Caco-2 (cell line): ENCODE measurements at regions not wholly inside any gene's neighbourhood (a gene's known extent, or its start where the extent isn't known, plus 50 kb on each side); places are given as distances from the start of the nearest gene placed in this dataset.

Source experiments
- BruUV-seq: library from RNA; stranded (reverse); fragments of 400-500 nt; replicated peaks from 2 replicates; lab custom pipeline; 2021; lab: Mats Ljungman, UMichigan
- CTCF ChIA-PET: fragments of 300-600 bp; sonication (Branson Sonifier 250); formaldehyde crosslinking; loops from one replicate; lab custom pipeline; 2022; ENCODE audit warnings: antibody characterized with exemption; lab: Charles Lee
- POLR2A ChIA-PET: fragments of 300-600 bp; sonication (Branson Sonifier 250); formaldehyde crosslinking; loops from one replicate; lab custom pipeline; 2022; ENCODE audit warnings: antibody characterized with exemption; lab: Charles Lee
- DNase-seq, 2 experiments: peaks; one replicate each; pipeline versions ENCODE4 v3.0.0 to v3.0.0-alpha.2; 2020 to 2022
- H3K27me3 ChIP-seq: replicated peaks from 2 replicates; pipeline ENCODE4 v1.6.0; 2011; ENCODE audit warnings: low read length; ENCODE audit not compliant: control insufficient read depth, insufficient read depth
- H3K36me3 ChIP-seq: 2 replicates; pipeline ENCODE4 v1.5.1; 2011; ENCODE audit warnings: low read length; ENCODE audit not compliant: control insufficient read depth, insufficient read depth
- H3K4me1 ChIP-seq: fragments of 250-450 bp; sonication (Bioruptor Pico); 2 replicates; pipeline ENCODE4 v1.5.1; 2020; ENCODE audit warnings: mild to moderate bottlenecking
- H3K4me3 ChIP-seq: 2 replicates; pipeline ENCODE4 v1.5.1; 2011; ENCODE audit warnings: low read depth, mild to moderate bottlenecking, control low read depth, low read length
- H3K9me3 ChIP-seq: fragments of 250-450 bp; sonication (Bioruptor Pico); 2 replicates; pipeline ENCODE4 v1.5.1; 2020; ENCODE audit warnings: mild to moderate bottlenecking, moderate library complexity
- H3K27ac Mint-ChIP-seq: one replicate; pipeline ENCODE4 v1.8.0; 2022; ENCODE audit warnings: mixed read lengths; ENCODE audit not compliant: unreplicated experiment
- H3K27me3 Mint-ChIP-seq: one replicate; pipeline ENCODE4 v1.8.0; 2022; ENCODE audit warnings: mixed read lengths; ENCODE audit not compliant: insufficient read depth, unreplicated experiment
- H3K36me3 Mint-ChIP-seq: one replicate; pipeline ENCODE4 v1.8.0; 2022; ENCODE audit warnings: mild to moderate bottlenecking, mixed read lengths; ENCODE audit not compliant: insufficient read depth, unreplicated experiment
- H3K4me1 Mint-ChIP-seq: one replicate; pipeline ENCODE4 v1.8.0; 2022; ENCODE audit warnings: low read depth, mixed read lengths; ENCODE audit not compliant: unreplicated experiment
- H3K4me3 Mint-ChIP-seq: one replicate; pipeline ENCODE4 v1.8.0; 2022; ENCODE audit warnings: mild to moderate bottlenecking, moderate library complexity, mixed read lengths; ENCODE audit not compliant: unreplicated experiment
- H3K9me3 Mint-ChIP-seq: one replicate; pipeline ENCODE4 v1.8.0; 2022; ENCODE audit warnings: mixed read lengths; ENCODE audit not compliant: unreplicated experiment
- intact Hi-C: fragments of 100-400 bp; cut with micrococcal nuclease; formaldehyde crosslinking; loops from one replicate; pipeline ENCODE4 v1.10.0; 2022; ENCODE audit not compliant: unreplicated experiment
- TF ChIP-seq, protein P1 (sequence below), 2 experiments: fragments of 200-600 bp in 1 of 2; IDR thresholded peaks; 1 replicate in 1 of 2; 2 replicates in 1 of 2; pipeline versions ENCODE4 v1.5.1 to v1.8.0; 2011 to 2022; ENCODE audit warnings: antibody characterized with exemption in 1 of 2, control low read depth in 1 of 2, inconsistent platforms in 1 of 2, low read depth in 1 of 2, low read length in 1 of 2, mild to moderate bottlenecking in 1 of 2, moderate library complexity in 1 of 2; ENCODE audit not compliant: insufficient read depth in 1 of 2, severe bottlenecking in 1 of 2, unreplicated experiment in 1 of 2

DNA sequence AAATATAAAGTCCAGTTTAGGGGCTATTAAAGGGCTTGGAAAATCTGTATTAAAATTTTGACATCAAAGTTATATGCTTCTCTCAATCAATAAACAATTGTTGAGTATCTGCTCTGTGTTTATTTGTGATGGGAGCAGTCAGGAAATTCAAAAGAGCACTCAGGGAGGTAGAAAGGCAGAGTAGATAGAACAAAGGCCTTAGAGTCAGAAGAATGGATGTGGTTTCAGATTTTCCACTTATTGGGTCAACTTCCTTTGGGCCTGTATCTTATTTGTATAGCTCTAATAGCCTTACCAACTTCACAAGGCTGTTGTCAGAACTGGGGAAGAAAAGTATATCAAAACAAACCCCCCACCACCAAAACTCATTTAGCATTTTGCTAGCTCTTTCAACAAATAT, 302.6 kb downstream of the SPRY2 start:
- Histone ChIP-seq H3K9me3 (no peaks in the 10 kb centered on the region), H3K27me3 (no peaks in the 10 kb centered on the region), H3K36me3 (no peaks in the 10 kb centered on the region), H3K4me3 (no peak overlapping the region), H3K4me1 (peaks cover 33% of the 10 kb centered on the region)
- Mint-ChIP-seq H3K9me3 (peaks cover 14% of the 10 kb centered on the region), H3K4me3 (no peak overlapping the region), H3K27me3 (no peaks in the 10 kb centered on the region), H3K27ac (no peak overlapping the region), H3K4me1 (no peaks in the 10 kb centered on the region), H3K36me3 (no peaks in the 10 kb centered on the region)
- BruUV-seq: no TSS peak
- intact Hi-C loops: no loop called here
- POLR2A ChIA-PET: no interaction called here
- TF ChIP-seq, protein P1, sequence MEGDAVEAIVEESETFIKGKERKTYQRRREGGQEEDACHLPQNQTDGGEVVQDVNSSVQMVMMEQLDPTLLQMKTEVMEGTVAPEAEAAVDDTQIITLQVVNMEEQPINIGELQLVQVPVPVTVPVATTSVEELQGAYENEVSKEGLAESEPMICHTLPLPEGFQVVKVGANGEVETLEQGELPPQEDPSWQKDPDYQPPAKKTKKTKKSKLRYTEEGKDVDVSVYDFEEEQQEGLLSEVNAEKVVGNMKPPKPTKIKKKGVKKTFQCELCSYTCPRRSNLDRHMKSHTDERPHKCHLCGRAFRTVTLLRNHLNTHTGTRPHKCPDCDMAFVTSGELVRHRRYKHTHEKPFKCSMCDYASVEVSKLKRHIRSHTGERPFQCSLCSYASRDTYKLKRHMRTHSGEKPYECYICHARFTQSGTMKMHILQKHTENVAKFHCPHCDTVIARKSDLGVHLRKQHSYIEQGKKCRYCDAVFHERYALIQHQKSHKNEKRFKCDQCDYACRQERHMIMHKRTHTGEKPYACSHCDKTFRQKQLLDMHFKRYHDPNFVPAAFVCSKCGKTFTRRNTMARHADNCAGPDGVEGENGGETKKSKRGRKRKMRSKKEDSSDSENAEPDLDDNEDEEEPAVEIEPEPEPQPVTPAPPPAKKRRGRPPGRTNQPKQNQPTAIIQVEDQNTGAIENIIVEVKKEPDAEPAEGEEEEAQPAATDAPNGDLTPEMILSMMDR (IDR thresholded peaks at IDR 0.05; ENCODE audit: insufficient read depth in 1 of 2, low read depth in 1 of 2, low read length in 1 of 2, severe bottlenecking in 1 of 2, unreplicated experiment in 1 of 2): no peak
- CTCF ChIA-PET: no interaction called here
- DNase-seq: no peak

DNA sequence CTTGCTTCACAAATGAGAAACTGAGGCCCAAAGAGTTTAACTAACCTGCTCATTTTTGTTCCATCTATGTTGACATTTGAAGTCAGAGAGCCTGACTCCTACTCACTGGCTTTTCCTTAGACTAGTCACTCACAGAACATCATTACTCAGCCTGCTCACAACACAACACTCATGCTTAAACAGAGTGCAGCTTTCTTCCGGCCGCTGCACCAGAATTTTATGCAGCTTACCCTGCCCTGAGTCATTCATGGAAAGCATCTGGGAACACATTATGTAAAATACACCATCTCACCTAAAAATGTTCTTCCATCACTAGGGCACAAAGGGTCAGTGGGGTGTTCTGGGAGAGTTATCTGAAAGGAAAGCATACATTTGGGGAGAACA, 303.4 kb downstream of the SPRY2 start:
- intact Hi-C loops: no loop called here
- POLR2A ChIA-PET: no interaction called here
- TF ChIP-seq, protein P1 (IDR thresholded peaks at IDR 0.05; ENCODE audit: insufficient read depth in 1 of 2, low read depth in 1 of 2, low read length in 1 of 2, severe bottlenecking in 1 of 2, unreplicated experiment in 1 of 2): no peak

DNA sequence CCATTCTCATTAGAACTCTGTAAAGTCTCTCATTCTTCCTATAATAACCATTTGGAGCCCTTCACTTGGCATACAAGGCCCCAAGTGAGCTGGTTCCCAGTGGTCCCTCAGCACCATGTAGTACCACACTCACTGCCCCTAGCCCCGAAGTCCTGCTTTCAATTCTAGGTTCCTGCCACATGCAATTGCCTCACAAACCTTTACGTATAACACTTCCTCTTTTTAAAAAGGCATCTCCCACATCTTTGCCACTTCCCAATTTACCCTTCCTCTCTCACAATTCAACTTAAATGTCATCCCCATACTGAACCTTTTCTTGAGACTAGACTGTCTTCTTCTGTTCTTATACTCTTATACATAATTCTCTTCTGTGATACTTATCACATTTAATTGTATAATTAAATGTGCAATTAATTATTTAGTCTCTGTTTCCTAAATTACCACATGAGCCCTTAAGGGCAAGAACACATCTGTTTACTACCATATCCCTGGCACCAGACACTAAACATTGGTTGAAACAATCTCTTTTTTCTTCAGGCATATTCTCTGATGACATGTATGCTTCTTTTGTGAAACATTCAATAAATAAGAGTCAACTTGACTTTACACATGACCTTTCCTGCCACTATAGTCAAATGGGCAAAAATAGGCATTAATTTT, 304.0 kb downstream of the SPRY2 start:
- H3K4me1 ChIP-seq: peaks cover 30% of the 10 kb centered on the region
- TF ChIP-seq, protein P1 (IDR thresholded peaks at IDR 0.05; ENCODE audit: insufficient read depth in 1 of 2, low read depth in 1 of 2, low read length in 1 of 2, severe bottlenecking in 1 of 2, unreplicated experiment in 1 of 2): no peak
- POLR2A ChIA-PET: no interaction called here
- Mint-ChIP-seq H3K4me1 (no peaks in the 10 kb centered on the region), H3K36me3 (no peaks in the 10 kb centered on the region), H3K4me3 (no peak overlapping the region), H3K27ac (no peak overlapping the region), H3K9me3 (peaks cover under 1% of the 10 kb centered on the region), H3K27me3 (no peaks in the 10 kb centered on the region)
- DNase-seq: no peak
- no peaks in the 10 kb centered on the region for H3K27me3 ChIP-seq
- intact Hi-C loops: no loop called here
- CTCF ChIA-PET: no interaction called here
- no TSS peak for BruUV-seq
- no peaks in the 10 kb centered on the region for H3K36me3 ChIP-seq
- H3K9me3 ChIP-seq: no peaks in the 10 kb centered on the region
- H3K4me3 ChIP-seq: no peak overlapping the region

More for the DNA sequence above, 303.4 kb downstream of the SPRY2 start:
- no peak overlapping the region for H3K4me3 ChIP-seq
- Mint-ChIP-seq H3K27ac (no peak overlapping the region), H3K9me3 (peaks cover 6% of the 10 kb centered on the region), H3K36me3 (no peaks in the 10 kb centered on the region), H3K4me3 (no peak overlapping the region), H3K4me1 (no peaks in the 10 kb centered on the region), H3K27me3 (no peaks in the 10 kb centered on the region)
- no peaks in the 10 kb centered on the region for H3K36me3 ChIP-seq
- H3K9me3 ChIP-seq: no peaks in the 10 kb centered on the region
- no peak for DNase-seq
- peaks cover 33% of the 10 kb centered on the region for H3K4me1 ChIP-seq
- H3K27me3 ChIP-seq: no peaks in the 10 kb centered on the region
- CTCF ChIA-PET: no interaction called here
- BruUV-seq: no TSS peak
